Left ventricle myocardium inferior (tissue), 1 donor: ENCODE measurements at regions not wholly inside any gene's neighbourhood (a gene's known extent, or its start where the extent isn't known, plus 50 kb on each side); places are given as distances from the start of the nearest gene placed in this dataset.
"Not testable (repeated sequence)": the region's sequence is repeated elsewhere in the genome, so short reads cannot be mapped to it uniquely, and the experiment has no call there.

Experiments
- DNase-seq: peaks from one replicate; pipeline ENCODE4 v3.0.0-alpha.2; 2020
- H3K27ac ChIP-seq: fragments of 200-600 bp; replicated peaks from 2 replicates; pipeline ENCODE4 v1.8.0; 2021
- H3K27me3 ChIP-seq: fragments of 200-600 bp; 2 replicates; pipeline ENCODE4 v1.8.0; 2021; ENCODE audit warnings: low read depth
- H3K36me3 ChIP-seq: fragments of 200-600 bp; 2 replicates; pipeline ENCODE4 v1.8.0; 2021
- H3K4me1 ChIP-seq: fragments of 200-600 bp; 2 replicates; pipeline ENCODE4 v1.8.0; 2021
- H3K4me3 ChIP-seq: fragments of 200-600 bp; 2 replicates; pipeline ENCODE4 v1.8.0; 2021; ENCODE audit warnings: mild to moderate bottlenecking, moderate library complexity
- H3K9me3 ChIP-seq: fragments of 200-600 bp; replicated peaks from 2 replicates; pipeline ENCODE4 v1.8.0; 2021
- intact Hi-C: fragments of 100-400 bp; cut with micrococcal nuclease; formaldehyde crosslinking; loops from one replicate; pipeline ENCODE4 v1.11.0; 2022
- TF ChIP-seq, protein P1 (sequence below): fragments of 200-600 bp; IDR thresholded peaks from 2 replicates; pipeline ENCODE4 v1.8.0; 2021; ENCODE audit warnings: antibody characterized with exemption, mild to moderate bottlenecking, borderline replicate concordance
- donor health status: DM: no; HTN: yes; CAD: no; lungs with severe emphysema.

DNA sequence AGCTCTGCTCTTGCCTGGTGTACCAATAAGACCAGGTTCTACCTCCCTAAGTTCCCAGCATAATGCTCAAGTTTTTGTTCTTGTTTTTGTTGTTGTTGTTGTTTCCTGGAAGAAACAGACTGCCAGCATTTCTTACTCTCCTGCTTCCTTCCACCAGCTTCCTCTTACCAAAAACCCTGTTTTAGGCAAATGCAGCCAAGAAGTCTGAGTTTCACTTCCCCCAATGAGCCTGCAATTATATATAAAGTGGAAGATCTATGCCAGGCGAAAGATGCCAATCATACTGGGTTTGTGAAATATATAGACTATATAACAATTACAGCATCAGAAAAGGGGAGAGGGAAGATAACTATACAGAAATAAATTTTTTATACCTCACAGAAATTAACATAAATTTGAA, 931.5 kb upstream of the FAT3 start:
- H3K27me3 ChIP-seq = no peaks in the 10 kb centered on the region
- H3K27ac ChIP-seq = no peak overlapping the region
- TF ChIP-seq, protein P1, sequence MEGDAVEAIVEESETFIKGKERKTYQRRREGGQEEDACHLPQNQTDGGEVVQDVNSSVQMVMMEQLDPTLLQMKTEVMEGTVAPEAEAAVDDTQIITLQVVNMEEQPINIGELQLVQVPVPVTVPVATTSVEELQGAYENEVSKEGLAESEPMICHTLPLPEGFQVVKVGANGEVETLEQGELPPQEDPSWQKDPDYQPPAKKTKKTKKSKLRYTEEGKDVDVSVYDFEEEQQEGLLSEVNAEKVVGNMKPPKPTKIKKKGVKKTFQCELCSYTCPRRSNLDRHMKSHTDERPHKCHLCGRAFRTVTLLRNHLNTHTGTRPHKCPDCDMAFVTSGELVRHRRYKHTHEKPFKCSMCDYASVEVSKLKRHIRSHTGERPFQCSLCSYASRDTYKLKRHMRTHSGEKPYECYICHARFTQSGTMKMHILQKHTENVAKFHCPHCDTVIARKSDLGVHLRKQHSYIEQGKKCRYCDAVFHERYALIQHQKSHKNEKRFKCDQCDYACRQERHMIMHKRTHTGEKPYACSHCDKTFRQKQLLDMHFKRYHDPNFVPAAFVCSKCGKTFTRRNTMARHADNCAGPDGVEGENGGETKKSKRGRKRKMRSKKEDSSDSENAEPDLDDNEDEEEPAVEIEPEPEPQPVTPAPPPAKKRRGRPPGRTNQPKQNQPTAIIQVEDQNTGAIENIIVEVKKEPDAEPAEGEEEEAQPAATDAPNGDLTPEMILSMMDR = no peak
- no peaks in the 10 kb centered on the region for H3K36me3 ChIP-seq
- intact Hi-C loops = no loop called here
- no peaks in the 10 kb centered on the region for H3K4me1 ChIP-seq
- no peak for DNase-seq
- H3K4me3 ChIP-seq = no peak overlapping the region
- peaks cover 8% of the 10 kb centered on the region for H3K9me3 ChIP-seq

GRCh38 chr11:91272089-91272488, 952.5 kb upstream of the FAT3 start:
- H3K36me3 ChIP-seq = no peaks in the 10 kb centered on the region
- intact Hi-C loops = no loop called here

DNA sequence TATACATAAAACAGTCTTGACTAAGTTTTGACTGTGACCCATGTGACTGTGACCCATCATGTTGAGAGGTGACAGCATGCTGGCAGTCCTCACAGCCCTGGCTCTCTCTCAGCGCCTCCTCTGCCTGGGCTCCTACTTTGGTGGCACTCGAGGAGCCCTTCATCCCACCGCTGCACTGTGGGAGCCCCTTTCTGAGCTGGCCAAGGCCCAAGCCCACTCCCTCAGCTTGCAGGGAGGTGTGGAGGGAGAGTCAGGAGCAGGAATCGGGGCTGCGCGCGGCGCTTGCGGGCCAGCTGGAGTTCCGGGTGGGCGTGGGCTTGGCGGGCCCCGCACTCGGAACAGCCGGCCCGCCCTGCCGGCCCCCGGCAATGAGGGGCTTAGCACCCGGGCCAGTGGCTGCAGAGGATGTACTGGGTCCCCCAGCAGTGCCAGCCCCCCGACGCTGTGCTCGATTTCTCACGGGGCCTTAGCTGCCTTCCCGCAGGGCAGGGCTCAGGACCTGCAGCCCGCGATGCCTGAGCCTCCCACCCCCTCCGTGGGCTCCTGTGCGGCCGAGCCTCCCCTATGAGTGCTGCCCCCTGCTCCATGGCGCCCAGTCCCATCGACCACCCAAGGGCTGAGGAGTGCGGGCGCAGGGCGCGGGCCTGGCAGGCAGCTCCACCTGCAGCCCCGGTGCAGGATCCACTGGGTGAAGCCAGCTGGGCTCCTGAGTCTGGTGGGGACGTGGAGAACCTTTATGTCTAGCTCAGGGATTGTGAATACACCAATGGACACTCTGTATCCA, 955.9 kb upstream of the FAT3 start:
- intact Hi-C loops, H3K4me1 ChIP-seq, H3K4me3 ChIP-seq, H3K27ac ChIP-seq, H3K36me3 ChIP-seq, H3K27me3 ChIP-seq, H3K9me3 ChIP-seq: not testable (repeated sequence)
- peak; percentile 41 for DNase-seq

More at GRCh38 chr11:91272089-91272488, 952.5 kb upstream of the FAT3 start:
- TF ChIP-seq, protein P1 = no peak
- Histone ChIP-seq H3K27ac (no peak overlapping the region), H3K4me1 (no peaks in the 10 kb centered on the region), H3K4me3 (no peak overlapping the region), H3K27me3 (no peaks in the 10 kb centered on the region), H3K9me3 (no peaks in the 10 kb centered on the region)
- no peak for DNase-seq

DNA sequence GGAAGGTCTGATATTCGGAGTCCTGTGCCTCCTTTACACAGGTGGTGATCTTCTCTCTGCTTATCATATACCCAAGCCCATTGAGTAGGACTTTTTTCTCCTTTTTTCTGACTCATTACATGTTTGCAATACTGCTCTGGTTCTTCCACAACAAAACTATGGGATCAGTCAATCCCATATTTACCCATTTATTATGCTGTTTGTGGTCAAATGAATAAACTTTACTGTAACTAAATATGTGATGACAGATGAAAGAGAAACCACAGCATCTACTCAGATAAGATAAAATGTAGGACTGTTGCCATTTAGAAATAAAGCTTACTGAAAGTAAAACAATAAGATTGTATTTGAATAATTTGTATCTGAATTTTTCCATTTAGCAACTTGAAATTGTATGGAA, 958.7 kb upstream of the FAT3 start:
- Histone ChIP-seq H3K27me3 (no peaks in the 10 kb centered on the region), H3K27ac (no peak overlapping the region), H3K9me3 (no peaks in the 10 kb centered on the region), H3K4me3 (no peak overlapping the region), H3K4me1 (no peaks in the 10 kb centered on the region), H3K36me3 (no peaks in the 10 kb centered on the region)
- TF ChIP-seq, protein P1 = no peak
- DNase-seq = no peak
- intact Hi-C loops = no loop called here

- DNase-seq = no peak
- Histone ChIP-seq H3K4me3 (no peak overlapping the region), H3K27me3 (no peaks in the 10 kb centered on the region), H3K36me3 (no peaks in the 10 kb centered on the region), H3K4me1 (no peaks in the 10 kb centered on the region), H3K27ac (no peak overlapping the region), H3K9me3 (no peaks in the 10 kb centered on the region)
- intact Hi-C loops = no loop called here
- TF ChIP-seq, protein P1 = no peak
These were observed 960.1 kb upstream of the FAT3 start for GRCh38 chr11:91264481-91264880.

- TF ChIP-seq, protein P1 = no peak
- H3K4me3 ChIP-seq = no peak overlapping the region
- H3K9me3 ChIP-seq = no peaks in the 10 kb centered on the region
- H3K4me1 ChIP-seq = no peaks in the 10 kb centered on the region
- intact Hi-C loops = no loop called here
- DNase-seq = no peak
- H3K36me3 ChIP-seq = no peaks in the 10 kb centered on the region
- no peak overlapping the region for H3K27ac ChIP-seq
- H3K27me3 ChIP-seq = no peaks in the 10 kb centered on the region
These were observed 960.9 kb upstream of the FAT3 start for GRCh38 chr11:91263496-91264365.
